HEK293T (cell line): ENCODE measurements at regions not wholly inside any gene's neighbourhood (a gene's known extent, or its start where the extent isn't known, plus 50 kb on each side); places are given as distances from the start of the nearest gene placed in this dataset.
"Not testable (repeated sequence)": the region's sequence is repeated elsewhere in the genome, so short reads cannot be mapped to it uniquely, and the experiment has no call there.

Source experiments
- CTCF ChIA-PET: fragments of 350-600 bp; formaldehyde crosslinking; extraction: SDS; loops from one replicate; lab custom pipeline; 2021; ENCODE audit warnings: antibody characterized with exemption, inconsistent platforms; lab: Yijun Ruan, JAX
- POLR2A ChIA-PET: fragments of 350-600 bp; formaldehyde crosslinking; extraction: SDS; loops from one replicate; lab custom pipeline; 2020; ENCODE audit warnings: antibody characterized with exemption, inconsistent platforms; lab: Yijun Ruan, JAX
- DNase-seq: peaks from one replicate; pipeline ENCODE4 v3.0.0; 2012; ENCODE audit warnings: mixed read lengths; ENCODE audit errors: extremely low spot score
- ARNT ChIP-seq: fragments of 450-650 bp; IDR thresholded peaks from 2 replicates; pipeline ENCODE4 v1.6.1; 2017; ENCODE audit warnings: mild to moderate bottlenecking
- BHLHE40 ChIP-seq: fragments of 450-650 bp; IDR thresholded peaks from 2 replicates; pipeline ENCODE4 v1.6.1; 2016; ENCODE audit warnings: mild to moderate bottlenecking, moderate library complexity, borderline replicate concordance
- CTBP1 ChIP-seq: fragments of 450-650 bp; IDR thresholded peaks from 2 replicates; pipeline ENCODE4 v1.6.1; 2016; ENCODE audit warnings: borderline replicate concordance
- ELF4 ChIP-seq: fragments of 450-650 bp; IDR thresholded peaks from 2 replicates; pipeline ENCODE4 v1.6.1; 2017; ENCODE audit warnings: antibody characterized with exemption
- FOXA1 ChIP-seq: fragments of 450-650 bp; IDR thresholded peaks from 2 replicates; pipeline ENCODE4 v1.6.1; 2016; ENCODE audit warnings: mild to moderate bottlenecking
- FOXK2 ChIP-seq: fragments of 450-650 bp; IDR thresholded peaks from 2 replicates; pipeline ENCODE4 v1.6.1; 2016; ENCODE audit warnings: mild to moderate bottlenecking
- FOXM1 ChIP-seq: fragments of 450-650 bp; IDR thresholded peaks from 2 replicates; pipeline ENCODE4 v1.6.1; 2017; ENCODE audit warnings: mild to moderate bottlenecking, borderline replicate concordance
- HDGF ChIP-seq: fragments of 450-650 bp; IDR thresholded peaks from 2 replicates; pipeline ENCODE4 v1.6.1; 2017; ENCODE audit warnings: antibody characterized with exemption, borderline replicate concordance
- L3MBTL2 ChIP-seq: fragments of 450-650 bp; conservative IDR thresholded peaks from 2 replicates; pipeline ENCODE4 v1.6.1; 2016; ENCODE audit warnings: mild to moderate bottlenecking
- LEF1 ChIP-seq: fragments of 450-650 bp; IDR thresholded peaks from 2 replicates; pipeline ENCODE4 v1.6.1; 2017; ENCODE audit warnings: mild to moderate bottlenecking, borderline replicate concordance
- NFRKB ChIP-seq: fragments of 450-650 bp; IDR thresholded peaks from 2 replicates; pipeline ENCODE4 v1.6.1; 2016; ENCODE audit warnings: mild to moderate bottlenecking, moderate library complexity
- PKNOX1 ChIP-seq: fragments of 450-650 bp; IDR thresholded peaks from 2 replicates; pipeline ENCODE4 v1.6.1; 2016
- SP1 ChIP-seq: fragments of 450-650 bp; IDR thresholded peaks from 2 replicates; pipeline ENCODE4 v1.6.1; 2017
- SUZ12 ChIP-seq: fragments of 450-650 bp; IDR thresholded peaks from 2 replicates; pipeline ENCODE4 v1.6.1; 2016; ENCODE audit warnings: mild to moderate bottlenecking
- TARDBP ChIP-seq: fragments of 450-650 bp; IDR thresholded peaks from 2 replicates; pipeline ENCODE4 v1.6.1; 2016
- ZNF384 ChIP-seq: fragments of 450-650 bp; IDR thresholded peaks from 2 replicates; pipeline ENCODE4 v1.6.1; 2016

DNA sequence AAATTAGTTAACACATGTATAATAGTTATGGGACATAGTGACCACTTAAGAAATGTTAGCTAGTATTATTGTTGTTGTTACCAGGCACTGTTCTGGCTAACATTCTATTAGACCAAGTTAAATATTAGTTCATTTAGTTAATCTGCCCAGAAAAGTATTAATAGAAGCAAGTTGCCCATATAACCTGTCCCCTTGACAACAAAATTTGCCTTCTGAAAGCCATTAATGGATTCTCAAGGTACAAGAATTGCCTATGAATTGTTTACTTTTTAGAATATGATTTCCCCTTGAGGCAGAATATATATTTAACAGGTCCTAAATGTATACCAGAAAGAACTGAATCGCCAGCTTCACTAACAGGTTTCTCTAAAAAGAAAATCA, 167.3 kb upstream of the TMCC3 start:
- no peak for TF ChIP-seq BHLHE40
- no peak for TF ChIP-seq FOXA1
- no peak for TF ChIP-seq PKNOX1
- TF ChIP-seq FOXM1: no peak
- TF ChIP-seq ELF4: no peak
- no peak for TF ChIP-seq L3MBTL2
- no peak for TF ChIP-seq NFRKB
- TF ChIP-seq FOXK2: no peak
- no peak for TF ChIP-seq ARNT
- no peak for TF ChIP-seq SUZ12
- no peak for TF ChIP-seq SP1
- no peak for TF ChIP-seq TARDBP
- no peak for TF ChIP-seq LEF1
- no peak for TF ChIP-seq CTBP1
- no peak for TF ChIP-seq HDGF
- no peak for TF ChIP-seq ZNF384
- ChIA-PET CTCF (no interaction called here), POLR2A (interaction anchor here (1.0 kb wide), 1 partner anchor 58 kb away, joined by 3 read pairs; no protein-coding TSS in a partner anchor)
- DNase-seq: no peak

DNA sequence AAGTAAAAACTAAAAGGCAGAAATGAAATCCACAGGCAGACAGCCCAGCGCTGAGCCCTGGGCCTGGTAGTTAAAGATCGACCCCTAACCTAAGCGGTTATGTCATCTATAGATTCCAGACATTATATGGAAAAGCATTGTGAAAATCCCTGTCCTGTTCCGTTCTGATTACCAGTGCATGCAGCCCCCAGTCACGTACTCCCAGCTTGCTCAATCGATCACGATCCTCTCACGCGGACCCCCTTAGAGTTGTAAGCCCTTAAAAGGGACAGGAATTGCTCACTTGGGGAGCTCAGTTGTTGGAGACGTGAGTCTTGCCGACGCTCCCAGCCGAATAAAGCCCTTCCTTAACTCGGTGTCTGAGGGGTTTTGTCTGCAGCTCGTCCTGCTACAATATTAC, 166.8 kb upstream of the TMCC3 start:
- CTCF ChIA-PET: not testable (repeated sequence)

GRCh38 chr12:94816746-94817145, 166.4 kb upstream of the TMCC3 start:
- POLR2A ChIA-PET, CTCF ChIA-PET, DNase-seq: not testable (repeated sequence)

More for the DNA sequence above, 166.8 kb upstream of the TMCC3 start:
- POLR2A ChIA-PET, DNase-seq: not testable (repeated sequence)

GRCh38 chr12:94815958-94816357, 165.6 kb upstream of the TMCC3 start:
- ChIA-PET POLR2A (no interaction called here), CTCF (no interaction called here)
- TF ChIP-seq SUZ12 (no peak), ELF4 (no peak), LEF1 (no peak), ZNF384 (no peak), ARNT (no peak), SP1 (no peak), CTBP1 (no peak), FOXM1 (no peak)
- no peak for DNase-seq

DNA sequence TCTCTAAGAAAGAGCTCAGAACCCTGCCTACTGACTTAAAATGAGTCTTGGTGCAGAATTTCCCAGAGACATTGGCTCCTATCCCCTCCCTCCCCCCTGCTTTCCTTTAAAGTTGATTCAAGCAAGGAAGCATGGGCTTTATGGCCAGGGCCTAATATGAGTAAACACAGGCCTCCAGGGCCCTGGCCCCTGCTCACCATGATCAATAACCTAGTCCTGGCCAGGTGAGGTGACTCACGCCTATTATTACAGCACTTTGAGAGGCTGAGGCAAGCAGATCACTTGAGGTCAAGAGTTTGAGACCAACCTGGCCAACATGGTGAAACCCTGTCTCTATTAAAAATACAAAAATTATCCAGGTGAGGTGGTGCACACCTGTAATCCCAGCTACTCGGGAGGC, 165.1 kb upstream of the TMCC3 start:
- ChIA-PET CTCF (no interaction called here), POLR2A (no interaction called here)
- TF ChIP-seq LEF1 (no peak), TARDBP (no peak), L3MBTL2 (no peak), FOXM1 (no peak), ELF4 (no peak), CTBP1 (no peak), BHLHE40 (no peak), SP1 (no peak), HDGF (no peak), PKNOX1 (no peak)
- no peak for DNase-seq

GRCh38 chr12:94813314-94813713, 163.0 kb upstream of the TMCC3 start:
- no peak for DNase-seq
- CTCF ChIA-PET: no interaction called here

GRCh38 chr12:94812345-94812744, 162.0 kb upstream of the TMCC3 start:
- CTCF ChIA-PET: no interaction called here
- DNase-seq: no peak
- POLR2A ChIA-PET: no interaction called here
- no peak for TF ChIP-seq ELF4
- no peak for TF ChIP-seq BHLHE40
- TF ChIP-seq SP1: no peak
- TF ChIP-seq FOXM1: no peak

More at GRCh38 chr12:94813314-94813713, 163.0 kb upstream of the TMCC3 start:
- POLR2A ChIA-PET: no interaction called here
- TF ChIP-seq CTBP1 (no peak), LEF1 (no peak)

DNA sequence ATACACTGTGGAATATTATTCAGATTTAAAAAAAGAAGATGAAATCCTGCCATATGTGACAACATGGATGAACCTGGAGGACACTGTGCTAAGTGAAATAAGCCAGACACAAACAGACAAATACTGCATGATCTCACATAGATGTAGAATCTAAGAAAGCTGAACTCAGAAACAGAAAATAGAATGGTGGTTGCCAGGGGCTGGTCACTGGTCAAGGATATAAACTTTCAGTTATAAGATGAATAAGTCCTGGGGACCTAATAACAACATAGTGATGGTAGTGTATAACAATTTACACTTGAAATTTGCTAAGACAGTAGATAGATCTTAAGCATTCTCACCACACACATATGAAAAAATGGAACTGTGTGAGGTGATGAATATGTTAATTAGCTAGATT, 161.3 kb upstream of the TMCC3 start:
- no peak for DNase-seq
- TF ChIP-seq ZNF384 (no peak), FOXK2 (no peak), FOXA1 (no peak), SP1 (no peak), LEF1 (no peak), ARNT (no peak), FOXM1 (no peak), L3MBTL2 (no peak), PKNOX1 (no peak), CTBP1 (no peak), TARDBP (no peak), SUZ12 (no peak), NFRKB (no peak), BHLHE40 (no peak), HDGF (no peak), ELF4 (no peak)
- ChIA-PET POLR2A (no interaction called here), CTCF (no interaction called here)
